SHP77 treated with DMSO at 0.1 percent for 48 hours (cell line): ENCODE measurements at regions not wholly inside any gene's neighbourhood (a gene's known extent, or its start where the extent isn't known, plus 50 kb on each side); places are given as distances from the start of the nearest gene placed in this dataset.
A peak's percentile ranks its signal among the peaks of the same experiment; 100 is the strongest.

Experiments
- DNase-seq: peaks from one replicate; lab custom pipeline; 2025; lab: John Stamatoyannopoulos, UW

DNA sequence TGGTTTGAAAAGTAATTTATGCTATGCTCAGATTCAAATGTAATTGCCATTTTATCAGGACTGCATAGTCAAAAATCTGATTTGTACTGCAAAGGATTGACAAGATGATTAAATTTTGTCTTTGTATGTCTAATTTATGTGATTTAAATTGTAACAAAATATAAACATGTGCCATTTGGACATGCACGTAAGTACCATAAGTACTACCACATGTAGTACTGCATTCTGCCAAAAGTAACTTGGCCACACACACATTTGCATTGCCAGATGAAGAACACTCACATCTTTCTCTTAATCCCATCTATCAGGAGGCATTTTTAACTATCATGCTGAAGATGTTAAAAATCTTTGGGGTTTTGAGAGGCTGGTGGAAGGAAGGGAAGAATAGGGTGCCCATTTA, 133.3 kb downstream of the KLF12 start:
- DNase-seq = no peak

DNA sequence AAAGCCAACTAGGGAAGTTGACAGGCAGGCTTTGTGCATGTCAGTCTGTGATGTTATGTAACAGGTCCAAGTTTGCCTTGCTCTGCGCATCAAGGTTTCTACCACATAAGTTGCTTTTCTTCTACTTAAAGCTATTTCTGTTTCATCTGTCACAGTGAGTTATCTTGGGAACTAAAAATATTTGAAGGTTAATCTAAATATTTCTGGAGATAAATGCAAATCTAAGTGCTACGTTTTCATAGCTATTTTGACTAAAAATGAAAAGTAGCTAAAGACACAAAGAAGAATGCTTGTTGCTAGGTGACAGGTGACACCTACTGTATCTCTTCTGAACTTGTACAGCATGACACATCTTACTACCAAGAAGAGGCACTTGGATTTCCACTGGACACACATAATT, 135.6 kb downstream of the KLF12 start:
- no peak for DNase-seq

DNA sequence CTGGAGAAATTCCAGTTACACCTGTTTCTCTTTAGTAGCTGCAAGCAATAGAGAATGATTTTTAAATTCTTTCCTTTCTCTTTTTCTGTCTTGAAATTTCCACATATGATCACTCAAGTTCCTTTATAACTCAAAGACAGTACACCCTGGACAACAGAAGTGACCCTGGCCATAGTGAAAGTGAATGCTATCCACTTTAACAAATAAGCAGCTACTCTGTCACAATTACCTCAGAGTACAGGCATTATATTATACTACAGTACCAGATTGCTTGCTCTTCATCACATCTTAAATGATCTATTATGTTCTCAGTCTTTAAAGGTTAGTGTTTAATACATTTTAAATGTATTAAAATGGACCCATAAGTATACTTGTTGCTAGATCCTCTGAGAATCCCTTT, 136.2 kb downstream of the KLF12 start:
- DNase-seq = no peak

DNA sequence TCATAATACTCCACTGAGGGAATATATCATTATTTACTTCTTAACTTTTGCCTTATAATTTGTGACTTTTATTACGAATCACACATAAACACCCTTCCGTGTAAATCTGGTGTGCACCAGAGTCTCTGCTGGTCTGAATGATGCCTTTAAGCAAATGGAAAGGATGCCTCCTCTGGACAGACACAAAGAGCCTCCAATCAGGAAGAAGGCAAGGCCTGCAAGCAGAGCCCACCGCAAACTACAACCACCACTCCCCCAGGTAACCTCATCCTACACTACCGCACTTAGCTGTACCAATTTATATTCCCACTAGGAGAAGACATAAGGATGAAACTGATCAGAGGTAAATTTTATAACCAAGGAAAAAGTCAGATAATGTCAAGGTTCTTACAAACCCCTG, 137.6 kb downstream of the KLF12 start:
- no peak for DNase-seq

DNA sequence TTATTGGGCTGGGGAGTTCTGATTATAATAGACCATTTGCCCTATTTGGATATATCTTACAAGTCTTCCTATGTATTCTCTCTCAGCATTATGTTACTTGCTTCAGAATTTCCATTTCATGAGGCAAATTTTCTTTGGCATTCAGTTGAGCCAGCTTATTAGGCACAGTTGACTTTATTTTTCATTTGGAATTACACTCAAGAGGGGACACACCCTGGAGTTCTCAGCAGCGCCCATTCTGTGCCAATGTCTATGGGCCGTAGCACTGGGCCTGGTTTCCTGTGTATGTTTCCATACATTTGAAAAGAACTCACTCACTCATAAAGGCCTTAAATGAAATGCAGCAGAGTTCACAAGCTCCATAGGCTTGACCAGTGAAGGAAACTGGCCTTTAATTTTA, 138.5 kb downstream of the KLF12 start:
- DNase-seq = no peak

DNA sequence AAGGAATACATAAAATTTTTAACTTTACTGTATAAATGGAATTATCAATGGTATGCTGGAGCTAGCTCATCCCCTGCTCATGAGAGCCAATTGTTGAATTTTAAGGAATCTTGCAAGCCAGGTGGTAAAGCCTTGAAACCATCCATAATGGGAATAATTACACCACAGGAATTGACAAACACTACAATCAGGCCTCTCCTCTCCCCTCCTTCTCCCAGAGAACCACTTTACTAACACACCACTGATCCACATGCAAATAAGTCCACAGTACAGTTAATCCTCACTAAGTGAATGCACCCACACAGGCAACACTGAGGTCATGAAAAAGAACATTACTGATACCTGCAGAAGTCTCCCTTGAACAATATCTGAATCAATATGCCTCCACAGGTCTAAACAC, 140.5 kb downstream of the KLF12 start:
- DNase-seq = no peak

DNA sequence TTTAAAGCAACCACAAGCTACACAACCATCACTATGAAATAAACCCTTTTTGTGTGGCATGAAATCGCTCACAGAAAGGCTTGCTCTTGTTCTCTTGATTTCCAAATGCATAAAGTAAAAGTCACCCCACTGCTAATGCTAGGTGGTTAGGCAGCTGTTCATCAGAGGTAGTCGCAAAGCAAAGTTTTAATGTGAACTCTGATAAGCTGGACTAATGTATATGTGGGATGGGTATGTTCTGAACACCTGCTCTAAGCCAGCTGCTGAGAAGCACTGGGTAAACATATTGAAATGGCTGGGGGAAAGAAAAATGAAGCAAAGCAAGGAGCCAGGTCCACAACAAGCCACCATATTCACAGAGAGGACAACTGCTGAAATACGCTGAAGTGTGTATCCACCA, 142.3 kb downstream of the KLF12 start:
- DNase-seq = peak; percentile 81

DNA sequence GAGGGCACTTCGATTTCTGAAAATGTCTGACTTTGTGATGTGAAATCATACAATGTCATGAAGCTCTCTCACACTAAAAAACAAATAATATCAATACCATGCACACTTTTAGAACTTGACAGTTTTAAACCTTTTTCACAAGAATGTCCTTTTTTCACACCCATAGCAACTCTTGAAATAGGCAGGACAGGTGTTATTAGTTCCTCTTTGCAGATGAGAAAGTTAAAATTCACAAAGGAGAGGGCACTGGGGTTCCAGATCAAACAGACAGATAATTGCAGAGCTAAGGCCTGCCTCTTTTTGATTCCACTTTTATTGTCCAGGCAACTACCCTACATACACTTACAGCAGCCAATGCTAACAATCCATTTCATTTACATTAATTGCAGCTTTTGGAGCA, 142.8 kb downstream of the KLF12 start:
- peak; percentile 33 for DNase-seq

DNA sequence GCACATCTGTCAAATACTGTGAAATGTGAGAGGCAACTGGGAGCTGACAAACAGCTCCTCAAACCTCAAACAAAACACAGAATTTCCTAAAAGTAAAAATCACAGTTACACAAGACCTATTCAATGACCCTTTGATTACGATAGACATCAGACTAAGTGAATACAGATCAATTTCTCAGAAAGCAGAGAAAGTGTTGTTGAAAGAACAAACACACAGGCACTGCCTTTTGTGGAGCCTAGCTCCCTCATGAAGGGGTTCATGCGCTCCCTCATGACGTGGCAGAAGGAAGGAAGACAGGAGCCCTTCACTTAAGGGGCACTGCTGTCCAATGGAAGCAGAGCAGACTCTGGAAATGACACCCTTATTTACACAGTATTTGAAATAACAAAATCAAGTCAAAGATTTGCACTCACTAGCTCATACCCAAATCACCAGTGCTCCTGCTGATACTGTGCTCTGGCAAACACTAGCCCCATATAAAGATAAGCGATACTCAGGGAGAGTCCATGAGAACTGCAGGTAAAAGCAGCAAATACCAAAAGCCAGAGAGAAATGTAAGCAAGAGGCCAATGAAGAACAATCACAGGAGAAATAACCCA, 144.9 kb downstream of the KLF12 start:
- peak; percentile 27 for DNase-seq

DNA sequence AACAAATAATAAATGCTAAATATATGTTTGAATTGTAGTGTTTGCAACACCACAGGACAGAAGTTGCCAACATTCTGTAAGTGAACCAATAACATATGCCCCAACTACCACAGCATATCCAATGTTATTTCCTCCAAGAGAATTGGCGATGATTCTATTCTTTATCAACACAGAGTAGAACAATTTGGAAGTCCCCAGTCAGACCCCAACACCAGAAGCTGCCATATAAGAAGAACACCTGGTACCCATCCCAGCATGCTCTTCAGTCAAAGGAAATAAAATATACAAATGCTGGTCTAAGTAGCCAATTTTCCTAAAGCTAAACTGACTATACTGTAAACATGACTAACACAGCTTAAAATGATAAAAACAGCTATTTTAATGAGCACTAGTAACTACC, 145.7 kb downstream of the KLF12 start:
- DNase-seq = no peak

DNA sequence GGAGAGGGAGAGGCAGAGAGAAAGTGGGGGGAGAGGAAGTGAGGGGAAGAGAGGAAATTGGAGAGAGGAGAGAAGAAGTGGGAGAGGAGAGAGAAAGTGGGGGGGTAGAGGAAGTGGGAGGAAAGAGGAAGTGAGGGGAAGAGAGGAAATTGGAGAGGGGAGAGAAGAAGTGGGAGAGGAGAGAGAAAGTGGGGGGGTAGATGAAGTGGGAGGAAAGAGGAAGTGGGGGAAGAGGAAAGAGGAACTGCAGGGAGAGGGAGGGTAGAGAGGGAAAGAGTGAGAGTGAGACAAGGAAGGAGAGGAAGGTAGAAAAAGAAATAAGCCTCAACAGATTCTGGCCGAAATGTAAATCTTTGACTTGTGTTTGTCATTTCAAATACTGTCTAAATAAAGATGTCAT, 146.6 kb downstream of the KLF12 start:
- DNase-seq = no peak

DNA sequence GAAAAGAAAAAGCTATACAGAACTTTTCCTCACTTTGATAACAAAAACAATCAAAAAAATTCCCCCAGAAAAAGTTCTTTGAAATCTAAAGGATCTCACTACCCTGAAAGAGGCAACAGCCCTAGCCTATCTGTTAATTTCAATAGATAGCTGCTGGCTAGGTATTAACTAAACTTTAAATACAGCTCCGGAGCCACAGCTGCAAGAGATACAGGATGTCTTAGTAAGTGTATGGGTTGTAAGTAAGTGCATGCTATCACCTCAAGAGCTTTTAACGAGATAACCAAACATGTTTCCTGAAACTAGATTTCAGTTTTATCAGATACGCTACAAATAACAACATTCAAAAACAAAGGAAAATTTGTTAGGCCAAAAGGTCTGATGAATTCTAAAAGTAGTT, 148.4 kb downstream of the KLF12 start:
- DNase-seq = no peak

DNA sequence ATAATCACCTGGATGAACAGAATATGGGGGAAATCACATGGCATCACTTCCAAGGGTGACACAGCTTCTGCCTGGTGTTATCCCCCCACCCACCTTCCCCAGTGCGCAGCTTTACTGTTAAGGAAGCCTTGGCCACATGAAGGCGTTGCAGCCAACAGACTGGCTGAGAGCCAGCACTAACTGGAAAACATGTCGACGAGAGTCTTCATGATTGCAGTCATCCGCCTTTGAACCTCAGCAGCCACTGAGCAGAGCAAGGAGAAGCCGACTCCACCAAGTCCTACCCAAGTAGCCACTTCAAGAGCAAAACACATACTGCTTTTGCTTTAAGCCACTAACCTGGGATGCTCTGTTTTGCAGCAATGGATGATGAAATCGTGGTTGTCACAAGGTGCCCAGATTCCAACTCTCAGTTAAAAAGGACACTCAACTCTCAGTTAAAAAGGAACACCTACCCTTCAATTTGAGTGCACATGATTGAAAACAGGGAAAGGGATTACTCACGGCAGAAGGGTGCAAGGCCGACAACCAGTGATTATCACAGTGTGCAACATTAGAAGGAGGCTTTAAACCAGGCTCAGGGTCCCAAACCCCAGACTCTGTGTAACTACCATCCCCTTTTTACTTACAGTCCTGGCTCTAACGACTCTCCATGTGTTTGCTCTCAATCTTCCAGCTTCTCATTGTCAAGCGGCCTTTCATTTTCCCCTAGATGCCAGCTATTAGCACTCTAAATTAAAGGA, 149.1 kb downstream of the KLF12 start:
- peak; percentile 4 for DNase-seq

DNA sequence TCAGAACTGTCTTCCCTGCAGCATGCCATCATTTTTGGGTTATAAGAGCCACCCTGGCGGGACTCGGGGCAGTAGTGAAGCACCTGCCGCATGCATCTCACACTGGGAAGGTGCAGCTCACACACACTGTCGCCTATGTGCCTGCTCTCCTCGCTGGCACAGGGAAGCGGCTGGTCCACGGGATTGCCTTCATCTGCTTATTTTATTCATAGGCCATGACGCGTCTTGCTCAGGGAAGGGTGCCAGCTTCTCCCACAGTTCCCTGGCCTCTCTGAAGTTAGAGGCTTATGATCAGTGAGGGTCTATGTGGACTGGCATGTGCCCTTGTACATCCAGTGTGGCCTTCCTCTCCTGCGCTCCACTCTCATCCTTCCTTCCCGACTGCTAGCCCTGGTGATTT, 150.0 kb downstream of the KLF12 start:
- no peak for DNase-seq

DNA sequence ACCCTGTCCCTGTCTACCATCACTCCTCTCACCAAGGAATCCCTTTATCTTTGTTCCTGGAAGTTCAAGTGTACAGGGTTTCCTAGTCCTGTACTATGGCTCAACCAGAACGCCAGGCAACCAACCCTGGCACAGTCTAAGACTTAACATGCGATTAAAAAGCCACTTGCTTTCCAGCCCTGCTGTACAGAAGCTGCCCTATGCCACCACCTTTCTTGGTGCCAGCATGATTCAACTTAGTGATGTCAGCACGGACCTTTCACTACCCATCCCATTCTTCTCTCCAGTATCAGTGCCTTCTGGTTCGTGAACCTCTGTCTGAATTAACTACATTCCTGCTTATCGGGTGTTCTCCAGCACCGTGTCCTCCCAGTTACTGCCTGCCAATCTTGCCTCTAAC, 151.1 kb downstream of the KLF12 start:
- no peak for DNase-seq

DNA sequence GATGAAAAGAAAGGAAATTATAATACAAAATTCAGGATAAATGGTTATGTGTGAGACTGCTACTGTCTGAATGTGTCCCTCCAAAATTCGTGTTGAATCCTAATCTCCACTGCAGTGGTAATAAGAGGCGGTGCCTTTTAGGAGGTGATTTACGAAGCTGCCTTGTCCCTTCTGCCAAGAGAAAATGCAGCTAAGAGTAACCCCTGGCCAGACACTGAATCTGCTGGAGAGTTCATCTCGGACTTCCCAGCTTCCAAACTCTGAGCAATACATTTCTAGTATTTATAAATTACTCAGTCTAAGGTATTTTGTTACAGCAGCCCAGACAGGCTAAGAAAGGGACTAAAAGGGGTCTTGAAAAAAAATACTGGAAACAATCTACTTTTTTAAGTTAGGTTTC, 152.6 kb downstream of the KLF12 start:
- no peak for DNase-seq

DNA sequence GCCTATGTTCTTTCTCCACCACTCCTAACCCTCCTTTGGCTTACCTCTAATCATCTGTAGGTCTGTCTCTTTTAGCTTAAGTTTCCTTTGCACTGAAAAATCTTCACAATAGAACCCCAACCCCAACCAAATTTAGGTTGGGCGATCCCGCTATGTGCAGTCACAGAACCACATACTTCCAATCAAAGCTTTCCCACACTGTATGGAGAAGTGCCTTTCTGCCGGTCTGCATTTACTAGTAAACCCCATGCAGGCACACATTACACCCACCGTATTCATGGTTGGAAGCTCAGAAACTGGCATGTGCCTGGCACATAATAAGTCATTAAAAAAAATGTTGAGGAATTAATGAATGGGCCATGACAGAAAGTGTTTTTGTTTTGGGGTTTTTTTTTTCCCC, 158.4 kb downstream of the KLF12 start:
- DNase-seq = no peak

DNA sequence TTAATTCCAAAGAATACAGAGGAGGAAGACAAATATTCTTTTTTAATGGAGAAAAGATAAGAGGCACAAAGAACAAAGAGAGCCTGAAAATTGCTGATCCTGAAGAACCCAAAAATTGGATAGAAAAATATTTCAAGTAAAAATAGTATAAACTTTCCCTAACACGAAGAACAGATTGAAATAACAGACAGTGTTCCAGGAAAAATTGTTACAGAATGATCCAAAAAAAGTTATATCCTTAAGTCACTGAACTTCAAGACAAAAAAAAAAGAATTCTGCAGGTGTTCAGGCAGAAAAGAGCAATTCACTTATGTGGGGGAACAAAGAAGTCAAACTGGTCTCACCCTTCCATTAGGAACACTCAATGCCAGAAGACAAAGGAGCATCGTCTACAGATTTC, 160.2 kb downstream of the KLF12 start:
- no peak for DNase-seq

DNA sequence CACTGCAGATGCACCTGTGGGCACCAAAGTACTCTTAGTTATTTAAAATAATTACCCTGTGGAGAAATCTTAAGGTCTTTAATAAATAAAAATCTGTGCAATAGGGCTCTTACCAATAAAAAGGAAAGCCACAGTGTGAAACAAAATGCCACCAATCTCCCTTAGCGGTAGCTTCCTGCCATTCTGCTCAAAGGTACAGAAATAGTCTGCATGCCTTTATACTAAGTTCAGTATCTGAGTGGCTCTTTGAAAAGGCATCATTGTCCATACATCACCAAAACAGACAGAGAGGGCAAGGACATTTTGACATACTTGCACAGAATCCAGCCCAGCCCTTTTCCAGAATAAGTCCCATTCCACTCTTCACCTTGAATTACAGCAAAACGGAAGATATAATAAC, 161.0 kb downstream of the KLF12 start:
- DNase-seq = no peak

DNA sequence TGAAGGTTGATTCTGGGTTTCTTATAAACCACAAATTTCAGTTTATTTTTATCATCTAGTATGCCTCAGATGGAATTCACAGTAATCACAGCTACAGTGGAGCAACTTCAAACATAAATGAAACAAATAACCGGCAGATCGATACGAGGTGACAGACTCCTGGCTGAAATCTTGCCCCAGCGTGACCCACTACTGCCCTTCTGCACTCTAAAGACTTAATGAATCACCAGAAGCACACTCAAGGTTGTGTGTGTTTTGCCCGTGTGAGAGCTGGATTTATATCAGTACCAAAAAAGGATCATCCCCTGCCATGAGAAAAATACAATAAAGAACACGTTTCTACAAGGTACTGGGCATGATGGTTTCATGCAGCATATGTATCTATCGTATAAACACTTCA, 161.7 kb downstream of the KLF12 start:
- DNase-seq = no peak

DNA sequence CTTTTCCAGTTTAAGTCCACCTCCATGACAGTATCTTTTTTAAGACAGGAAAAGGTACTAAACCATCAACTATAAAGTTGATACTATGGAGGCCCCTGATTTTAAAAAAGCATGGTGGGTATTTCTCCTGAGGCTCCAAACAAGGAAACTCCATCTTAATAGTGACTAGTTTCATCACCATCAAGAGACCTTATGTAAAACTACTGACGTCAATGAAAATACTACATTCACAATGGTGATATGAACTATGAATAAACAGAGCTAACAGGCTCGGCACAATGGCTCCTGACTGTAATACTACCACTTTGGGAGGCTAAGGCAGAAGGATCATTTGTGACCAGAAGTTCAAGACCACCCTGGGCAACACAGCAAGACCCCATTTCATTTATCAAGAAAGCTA, 162.7 kb downstream of the KLF12 start:
- no peak for DNase-seq

DNA sequence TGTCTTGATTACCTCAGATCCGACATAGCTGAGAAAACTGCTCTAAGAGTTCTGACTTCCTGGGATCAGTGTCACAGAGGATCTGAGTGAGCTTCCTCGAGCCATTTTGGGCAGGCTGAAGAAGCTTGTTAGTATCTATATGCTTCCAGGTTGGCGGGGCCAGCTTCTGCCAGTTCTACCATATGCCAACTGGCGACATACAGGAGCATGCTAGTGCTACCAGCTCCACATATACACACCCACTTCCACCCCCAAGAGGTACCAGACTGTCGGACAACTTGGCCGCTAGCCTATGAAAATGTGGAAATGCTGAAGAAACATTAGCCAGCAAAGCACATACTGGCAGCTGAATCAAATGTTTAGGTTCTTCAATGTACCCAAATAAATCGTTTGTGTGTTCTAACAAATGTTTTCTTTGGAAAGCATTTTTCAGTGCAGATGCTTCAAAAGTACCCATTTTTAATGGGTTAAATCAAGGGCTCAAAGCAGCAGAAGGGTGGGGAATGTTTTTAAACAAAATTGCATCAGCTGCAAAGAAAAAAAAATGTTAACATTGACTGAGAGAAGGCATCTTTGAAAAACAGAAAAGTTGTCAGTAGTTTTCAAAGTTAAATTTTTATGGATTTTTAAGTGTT, 163.7 kb downstream of the KLF12 start:
- no peak for DNase-seq

DNA sequence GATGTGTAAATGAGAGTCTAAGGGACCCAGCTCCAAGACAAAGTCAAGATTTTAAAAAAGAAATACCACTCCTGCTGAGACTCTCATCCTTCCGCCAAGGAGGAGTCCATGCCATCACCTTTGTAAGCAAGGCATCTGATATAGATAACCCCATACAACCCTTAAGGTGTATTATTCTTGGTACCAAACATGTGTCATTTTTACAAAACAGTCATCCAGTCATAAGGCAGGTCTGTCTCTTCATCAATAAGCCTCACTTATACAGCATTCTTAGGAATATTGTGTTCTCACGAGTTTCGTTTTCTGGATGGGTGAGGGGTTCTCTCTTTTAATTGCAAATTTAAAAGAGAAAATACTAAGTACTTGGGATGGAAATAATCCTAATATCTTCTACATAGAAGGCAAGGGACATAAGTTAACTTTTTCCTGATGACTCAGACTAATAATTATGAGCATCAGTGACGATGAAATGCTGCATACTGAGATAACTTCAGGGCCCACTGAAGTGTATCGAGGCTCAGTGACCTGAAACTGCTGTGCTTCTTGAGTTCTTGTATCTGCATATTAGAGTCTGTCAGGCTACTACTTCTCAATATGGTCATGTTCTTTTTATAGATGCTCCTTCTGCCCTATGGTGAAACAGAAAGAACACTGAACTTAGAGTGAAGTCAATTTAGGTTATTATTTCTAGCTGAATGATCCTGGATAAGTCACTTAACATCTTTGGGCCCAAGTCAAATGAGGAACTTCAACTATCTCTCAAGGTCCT, 166.6 kb downstream of the KLF12 start:
- no peak for DNase-seq
